Activated T-cell treated with anti-CD3 and anti-CD28 coated beads, Interleukin-2, amount 50 U/mL, for 4 hours (primary cell): ENCODE measurements at regions not wholly inside any gene's neighbourhood (a gene's known extent, or its start where the extent isn't known, plus 50 kb on each side); places are given as distances from the start of the nearest gene placed in this dataset.
A peak's percentile ranks its signal among the peaks of the same experiment; 100 is the strongest.

Source experiments
- ATAC-seq, 2 donors: fragments of 200-7000 bp; cut with Tn5 transposase; one replicate each; pipeline ENCODE4 v1.10.0; 2021
- DNase-seq: peaks from one replicate; pipeline ENCODE4 v3.0.0-alpha.2; 2020
- H3K27me3 Mint-ChIP-seq: one replicate; pipeline ENCODE4 v1.8.0; 2021; ENCODE audit warnings: low read depth, mixed read lengths
- H3K36me3 Mint-ChIP-seq: one replicate; pipeline ENCODE4 v1.8.0; 2022; ENCODE audit warnings: mixed read lengths; ENCODE audit not compliant: insufficient read depth
- H3K4me1 Mint-ChIP-seq: one replicate; pipeline ENCODE4 v1.8.0; 2021; ENCODE audit warnings: low read depth, mixed read lengths
- H3K4me3 Mint-ChIP-seq: one replicate; pipeline ENCODE4 v1.8.0; 2021; ENCODE audit warnings: mild to moderate bottlenecking, moderate library complexity, mixed read lengths
- H3K9me3 Mint-ChIP-seq: one replicate; pipeline ENCODE4 v1.8.0; 2021; ENCODE audit warnings: mixed read lengths

DNA sequence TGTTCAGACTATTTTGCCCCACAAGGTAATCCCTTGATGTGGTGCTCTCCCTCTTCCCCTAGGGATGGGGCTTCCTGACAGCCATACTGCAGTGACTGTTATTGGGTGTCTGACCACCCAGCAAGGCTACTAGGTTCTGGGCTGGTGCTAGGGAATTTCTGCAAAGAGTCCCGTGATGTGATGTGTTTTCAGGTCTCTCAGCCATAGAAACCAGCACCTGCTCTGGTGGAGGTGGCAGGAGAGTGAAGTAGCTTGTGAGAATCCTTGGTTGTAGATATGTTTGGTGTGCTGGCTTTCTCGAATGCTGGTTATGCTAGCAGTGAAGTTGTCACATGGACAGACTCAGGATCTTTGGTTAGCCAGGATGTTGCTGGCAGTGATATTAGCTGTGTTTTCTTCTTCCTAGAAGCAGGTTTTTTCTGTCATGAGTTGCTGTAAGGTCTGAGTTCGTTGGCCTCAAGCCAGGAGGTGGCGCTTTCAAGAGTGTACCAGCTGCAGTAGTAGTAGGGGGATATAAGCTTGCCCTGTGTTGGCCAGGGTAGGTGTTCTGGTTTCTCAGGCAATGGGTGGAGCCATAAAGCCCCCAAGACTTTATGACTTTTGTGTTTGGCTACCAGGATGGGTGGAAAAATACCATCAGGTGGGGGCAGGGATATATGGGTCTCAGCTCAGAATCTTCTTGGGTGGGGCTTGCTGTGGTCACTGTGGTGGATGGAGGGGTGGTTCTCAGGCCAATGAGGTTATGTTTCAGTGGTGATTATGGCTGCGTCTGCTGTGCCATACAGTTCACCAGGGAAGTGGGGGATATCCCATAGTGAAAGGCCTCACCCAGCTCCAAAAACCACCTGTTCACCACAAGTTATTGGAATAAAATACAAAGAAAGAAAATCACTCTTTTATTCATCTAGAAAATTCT, 1112.3 kb downstream of the KCNT2 start:
- H3K9me3 Mint-ChIP-seq, result peaks cover 4% of the 10 kb centered on the region
- H3K36me3 Mint-ChIP-seq, result no peaks in the 10 kb centered on the region
- H3K27me3 Mint-ChIP-seq, result no peaks in the 10 kb centered on the region
- ATAC-seq (no peak), DNase-seq (no peak)
- H3K4me3 Mint-ChIP-seq, result no peak overlapping the region
- no peaks in the 10 kb centered on the region for H3K4me1 Mint-ChIP-seq

DNA sequence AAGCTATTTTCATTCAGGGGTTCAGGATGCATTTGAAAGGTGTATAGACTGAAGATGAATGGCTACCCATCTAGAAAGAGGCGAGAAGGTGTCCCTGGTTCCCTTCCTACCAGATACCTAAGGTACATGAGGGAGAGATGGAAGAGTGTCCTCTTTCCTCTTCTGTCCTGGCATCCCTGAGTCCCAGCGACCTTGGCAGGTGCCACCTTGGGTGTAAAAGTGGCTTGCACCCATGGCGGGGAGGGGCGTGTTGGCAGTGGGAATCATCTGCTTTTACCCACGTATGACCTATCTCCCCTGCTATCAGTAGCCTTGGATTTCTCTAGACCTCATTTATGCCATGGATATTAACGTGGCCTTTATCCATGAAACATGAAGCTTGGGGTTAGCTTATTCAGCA, 1126.1 kb downstream of the KCNT2 start:
- Mint-ChIP-seq H3K4me1 (no peaks in the 10 kb centered on the region), H3K9me3 (peaks cover 7% of the 10 kb centered on the region), H3K36me3 (no peaks in the 10 kb centered on the region), H3K4me3 (no peak overlapping the region), H3K27me3 (no peaks in the 10 kb centered on the region)
- DNase-seq, result no peak
- ATAC-seq, result no peak

DNA sequence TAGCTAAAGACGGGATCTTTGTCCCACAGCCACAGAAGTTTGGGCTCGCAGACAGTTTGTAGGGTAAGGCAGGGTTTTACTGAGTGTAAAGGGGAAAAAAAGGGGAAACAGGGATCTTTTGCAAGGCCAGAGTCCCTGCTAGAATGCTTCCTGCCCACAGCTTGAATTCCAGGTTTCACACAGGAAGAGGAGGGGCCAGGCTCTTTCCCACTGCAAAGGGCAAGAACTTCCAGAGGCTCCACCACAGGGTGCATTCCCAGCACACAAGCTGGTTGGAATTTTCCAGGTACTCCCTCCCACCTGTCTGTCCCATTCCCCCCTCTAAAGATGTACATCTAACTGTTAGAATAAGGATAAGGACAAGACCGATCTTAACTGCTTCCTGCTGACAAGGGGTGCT, 1126.9 kb downstream of the KCNT2 start:
- Mint-ChIP-seq H3K4me3 (no peak overlapping the region), H3K9me3 (peaks cover 4% of the 10 kb centered on the region), H3K27me3 (no peaks in the 10 kb centered on the region), H3K36me3 (no peaks in the 10 kb centered on the region), H3K4me1 (no peaks in the 10 kb centered on the region)
- ATAC-seq (no peak), DNase-seq (no peak)

DNA sequence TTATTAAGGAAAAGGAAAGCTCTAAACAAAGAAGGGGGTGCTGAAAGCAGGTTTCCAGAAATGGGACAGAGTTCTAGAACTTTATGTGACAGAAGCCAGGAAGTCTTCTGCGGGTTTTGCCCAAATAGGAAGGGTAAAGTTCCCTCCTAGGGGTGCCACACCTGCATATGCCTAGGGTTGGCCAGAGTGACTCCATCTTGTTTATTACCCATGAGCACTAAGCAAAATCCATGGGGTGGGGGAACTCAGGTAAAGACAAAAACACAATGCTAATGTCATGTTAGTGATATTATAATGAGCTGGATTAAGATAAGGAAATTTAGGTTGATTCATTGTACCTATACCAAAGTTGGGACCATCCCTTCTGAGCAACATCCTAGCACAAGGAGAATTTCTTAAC, 1132.7 kb downstream of the KCNT2 start:
- no peaks in the 10 kb centered on the region for H3K27me3 Mint-ChIP-seq
- H3K4me3 Mint-ChIP-seq, result no peak overlapping the region
- no peaks in the 10 kb centered on the region for H3K4me1 Mint-ChIP-seq
- no peaks in the 10 kb centered on the region for H3K36me3 Mint-ChIP-seq
- no peaks in the 10 kb centered on the region for H3K9me3 Mint-ChIP-seq
- ATAC-seq, result no peak
- DNase-seq, result no peak

DNA sequence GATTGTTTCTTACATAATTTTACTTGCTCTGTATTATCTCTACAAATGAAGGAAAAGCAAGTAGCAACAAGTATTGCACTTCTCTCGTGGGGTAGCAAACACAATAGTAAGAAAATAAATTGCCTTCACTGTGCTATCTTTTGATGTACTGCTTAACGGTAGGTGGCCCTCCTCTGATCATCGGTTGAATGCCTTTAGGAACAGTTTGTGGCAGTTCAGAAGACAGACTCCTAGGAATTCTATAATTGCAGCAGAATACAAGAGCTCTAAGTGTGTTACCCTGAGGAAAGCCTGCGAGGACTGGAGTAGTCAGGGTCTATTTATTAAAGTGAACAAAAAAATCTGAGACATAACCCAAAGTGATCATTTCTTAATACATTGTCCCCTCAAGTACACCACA, 1135.9 kb downstream of the KCNT2 start:
- Mint-ChIP-seq H3K4me3 (no peak overlapping the region), H3K9me3 (no peaks in the 10 kb centered on the region), H3K4me1 (no peaks in the 10 kb centered on the region), H3K36me3 (no peaks in the 10 kb centered on the region), H3K27me3 (no peaks in the 10 kb centered on the region)
- DNase-seq (no peak), ATAC-seq (no peak)

DNA sequence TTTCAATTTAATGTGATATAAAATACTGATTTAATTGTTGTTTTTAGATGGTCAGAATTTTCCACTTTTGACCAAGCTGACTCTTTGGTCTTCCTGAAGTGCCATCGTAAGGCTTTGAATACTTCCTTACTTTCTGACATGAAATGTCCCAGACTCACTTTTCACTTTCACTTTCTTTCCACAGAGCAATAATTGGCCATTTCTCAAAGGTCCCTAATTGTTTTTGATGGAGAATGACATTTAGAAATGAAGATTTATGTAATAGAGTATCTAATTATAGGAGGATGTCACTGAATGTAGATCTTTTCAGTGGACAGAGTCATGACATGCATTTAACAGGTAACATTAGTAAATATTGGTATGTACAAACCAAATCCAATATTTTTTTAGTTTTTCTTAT, 1141.6 kb downstream of the KCNT2 start:
- no peak for ATAC-seq
- Mint-ChIP-seq H3K4me1 (no peaks in the 10 kb centered on the region), H3K36me3 (no peaks in the 10 kb centered on the region), H3K9me3 (no peaks in the 10 kb centered on the region), H3K27me3 (no peaks in the 10 kb centered on the region), H3K4me3 (no peak overlapping the region)
- DNase-seq, result no peak

DNA sequence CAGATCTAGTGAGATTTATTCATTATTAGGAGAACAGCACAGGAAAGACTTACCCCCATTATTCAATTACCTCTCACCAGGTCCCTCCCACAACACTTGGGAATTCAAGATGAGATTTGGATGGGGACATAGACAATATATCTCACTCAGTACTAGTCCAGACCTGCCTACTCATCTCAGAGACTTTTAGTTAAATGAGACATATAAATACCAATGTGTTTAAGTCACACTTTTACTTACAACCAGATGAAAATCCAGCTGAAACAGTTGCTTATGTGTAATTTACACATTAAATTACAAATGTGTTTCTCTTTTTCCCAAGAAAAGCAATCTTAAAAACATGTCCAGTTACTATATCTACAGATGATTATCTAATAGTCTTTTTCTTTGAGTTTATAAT, 1145.6 kb downstream of the KCNT2 start:
- no peaks in the 10 kb centered on the region for H3K4me1 Mint-ChIP-seq
- no peaks in the 10 kb centered on the region for H3K36me3 Mint-ChIP-seq
- H3K9me3 Mint-ChIP-seq, result no peaks in the 10 kb centered on the region
- H3K4me3 Mint-ChIP-seq, result no peak overlapping the region
- H3K27me3 Mint-ChIP-seq, result no peaks in the 10 kb centered on the region
- no peak for DNase-seq
- no peak for ATAC-seq

DNA sequence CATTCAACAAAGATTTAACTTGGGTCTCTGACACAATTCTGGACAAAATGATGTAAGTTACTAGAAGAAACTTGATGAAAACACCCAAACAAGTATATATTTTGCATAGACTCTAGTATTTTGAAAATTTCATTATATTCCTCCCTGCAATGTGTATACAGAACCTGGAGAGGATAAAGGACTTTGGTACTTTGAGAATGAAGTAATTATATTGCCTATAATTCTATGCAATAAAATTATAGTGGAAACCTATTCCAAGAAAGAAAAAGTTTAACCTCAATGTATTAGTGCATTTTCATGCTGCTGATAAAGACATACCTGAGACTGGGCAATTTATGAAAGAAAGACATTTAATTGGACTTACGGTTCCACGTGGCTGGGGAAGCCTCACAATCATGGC, 1146.1 kb downstream of the KCNT2 start:
- no peak overlapping the region for H3K4me3 Mint-ChIP-seq
- DNase-seq (no peak), ATAC-seq (no peak)
- H3K4me1 Mint-ChIP-seq, result no peaks in the 10 kb centered on the region
- no peaks in the 10 kb centered on the region for H3K9me3 Mint-ChIP-seq
- no peaks in the 10 kb centered on the region for H3K27me3 Mint-ChIP-seq
- no peaks in the 10 kb centered on the region for H3K36me3 Mint-ChIP-seq

DNA sequence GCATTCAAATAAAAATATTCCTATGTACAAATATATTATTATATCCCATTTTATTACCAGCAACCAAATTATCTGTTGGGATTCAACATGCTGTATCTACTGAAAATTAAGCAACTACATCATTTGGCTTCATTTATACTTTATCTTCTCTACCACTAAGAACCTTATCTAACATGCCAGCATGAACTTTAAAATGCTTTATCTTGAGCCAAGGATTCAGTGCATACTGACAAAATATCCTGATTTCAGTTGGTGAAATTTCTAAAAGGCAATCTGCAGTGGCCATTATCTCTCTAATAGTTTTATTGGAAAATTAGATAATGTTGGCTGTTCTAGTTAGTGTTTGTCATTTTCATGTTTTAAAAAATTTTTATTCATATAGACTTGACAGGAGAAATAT, 1149.9 kb downstream of the KCNT2 start:
- no peak overlapping the region for H3K4me3 Mint-ChIP-seq
- DNase-seq (no peak), ATAC-seq (no peak)
- no peaks in the 10 kb centered on the region for H3K4me1 Mint-ChIP-seq
- H3K36me3 Mint-ChIP-seq, result no peaks in the 10 kb centered on the region
- no peaks in the 10 kb centered on the region for H3K27me3 Mint-ChIP-seq
- peaks cover 5% of the 10 kb centered on the region for H3K9me3 Mint-ChIP-seq

DNA sequence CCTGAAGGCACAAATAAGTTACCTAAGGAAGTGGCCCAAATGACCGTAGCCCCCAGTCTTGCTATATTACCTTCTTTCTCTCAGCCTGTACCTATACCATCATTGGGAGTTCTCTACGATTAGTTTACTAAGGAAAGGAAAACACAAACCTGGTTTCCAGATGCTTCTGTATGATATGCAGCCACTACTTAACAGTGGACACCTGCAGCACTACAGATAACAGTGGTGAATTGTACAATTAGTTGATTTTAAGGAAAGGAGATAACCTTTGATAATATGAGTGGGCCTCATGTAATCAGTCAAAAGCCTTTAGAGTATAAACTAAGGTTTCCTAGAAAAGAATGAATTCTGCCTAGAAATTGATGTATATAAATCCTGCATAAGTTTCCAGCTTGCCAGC, 1157.4 kb downstream of the KCNT2 start:
- ATAC-seq, result no peak
- H3K27me3 Mint-ChIP-seq, result no peaks in the 10 kb centered on the region
- H3K4me1 Mint-ChIP-seq, result no peaks in the 10 kb centered on the region
- H3K36me3 Mint-ChIP-seq, result no peaks in the 10 kb centered on the region
- no peak overlapping the region for H3K4me3 Mint-ChIP-seq
- DNase-seq, result no peak
- H3K9me3 Mint-ChIP-seq, result peaks cover 5% of the 10 kb centered on the region

DNA sequence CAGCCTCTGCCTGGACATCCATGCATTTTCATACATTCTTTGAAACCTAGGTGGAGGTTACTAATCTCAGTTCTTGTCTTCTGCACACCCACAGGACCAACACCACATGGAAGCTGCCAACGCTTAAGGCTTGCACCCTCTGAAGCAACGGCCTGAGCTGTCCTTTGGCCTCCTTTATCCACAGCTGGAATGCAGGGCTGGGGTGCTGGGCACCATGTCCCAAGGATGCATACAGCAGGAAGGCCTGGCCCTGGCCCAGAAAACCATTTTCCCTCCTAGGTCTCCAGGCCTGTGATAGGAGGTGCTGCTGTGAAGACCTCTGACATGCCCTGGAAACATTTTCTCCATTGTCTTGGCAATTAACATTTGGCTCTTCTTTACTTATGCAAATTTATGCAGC, 1168.6 kb downstream of the KCNT2 start:
- no peaks in the 10 kb centered on the region for H3K9me3 Mint-ChIP-seq

DNA sequence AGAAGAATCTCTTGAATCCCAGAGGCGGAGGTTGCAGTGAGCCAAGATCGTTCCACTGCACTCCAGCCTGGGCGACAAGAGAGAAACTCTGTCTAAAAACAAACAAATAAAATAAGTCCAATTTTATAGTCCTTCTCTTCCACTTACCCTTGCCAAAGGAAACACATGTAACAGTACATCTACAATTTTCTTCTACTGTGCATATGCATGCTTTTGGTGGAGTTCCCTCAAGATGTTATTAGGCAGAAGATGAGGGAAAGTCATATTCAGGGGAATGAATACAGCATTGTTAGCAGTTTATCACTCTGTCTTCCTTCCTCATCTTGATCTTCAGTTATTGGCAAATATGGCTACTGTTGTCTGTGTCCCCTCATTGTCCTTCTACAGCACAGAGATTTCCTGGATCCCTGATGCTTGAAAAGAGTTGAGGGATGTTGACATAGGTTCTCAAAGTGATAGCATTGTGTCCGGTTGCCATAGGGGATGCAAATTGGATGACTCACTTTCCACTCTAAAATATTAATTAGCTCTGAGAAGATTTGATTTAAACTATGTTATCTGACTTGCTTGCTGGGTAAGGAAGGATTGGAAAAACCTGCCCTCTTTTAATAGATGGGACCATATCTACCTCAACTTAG, 1173.6 kb downstream of the KCNT2 start:
- no peak for ATAC-seq
- Mint-ChIP-seq H3K4me3 (no peak overlapping the region), H3K36me3 (no peaks in the 10 kb centered on the region), H3K4me1 (no peaks in the 10 kb centered on the region), H3K9me3 (no peaks in the 10 kb centered on the region), H3K27me3 (no peaks in the 10 kb centered on the region)
- no peak for DNase-seq

More for the DNA sequence above, 1168.6 kb downstream of the KCNT2 start:
- ATAC-seq (no peak), DNase-seq (no peak)
- H3K4me3 Mint-ChIP-seq, result no peak overlapping the region
- no peaks in the 10 kb centered on the region for H3K36me3 Mint-ChIP-seq
- H3K27me3 Mint-ChIP-seq, result no peaks in the 10 kb centered on the region
- no peaks in the 10 kb centered on the region for H3K4me1 Mint-ChIP-seq

DNA sequence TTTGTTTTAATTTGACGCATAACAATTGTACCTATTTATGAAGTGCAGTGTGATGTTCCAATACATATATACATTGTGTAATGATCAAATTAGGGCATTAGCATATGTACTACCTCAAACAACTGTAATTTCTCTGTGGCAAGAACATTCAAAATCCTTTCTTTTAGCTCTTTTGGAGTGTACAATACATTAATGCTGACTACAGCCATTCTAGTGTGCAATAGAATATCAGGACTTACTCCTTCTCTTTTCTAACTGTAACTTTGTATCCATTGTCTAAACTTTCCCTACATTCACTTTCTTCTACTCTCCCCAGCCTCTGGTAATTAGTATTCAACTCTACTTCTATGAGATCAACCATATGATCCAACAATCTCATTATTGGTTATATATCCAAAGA, 1177.4 kb downstream of the KCNT2 start:
- DNase-seq (no peak), ATAC-seq (no peak)
- Mint-ChIP-seq H3K9me3 (no peaks in the 10 kb centered on the region), H3K4me1 (no peaks in the 10 kb centered on the region), H3K4me3 (no peak overlapping the region), H3K36me3 (no peaks in the 10 kb centered on the region), H3K27me3 (no peaks in the 10 kb centered on the region)

DNA sequence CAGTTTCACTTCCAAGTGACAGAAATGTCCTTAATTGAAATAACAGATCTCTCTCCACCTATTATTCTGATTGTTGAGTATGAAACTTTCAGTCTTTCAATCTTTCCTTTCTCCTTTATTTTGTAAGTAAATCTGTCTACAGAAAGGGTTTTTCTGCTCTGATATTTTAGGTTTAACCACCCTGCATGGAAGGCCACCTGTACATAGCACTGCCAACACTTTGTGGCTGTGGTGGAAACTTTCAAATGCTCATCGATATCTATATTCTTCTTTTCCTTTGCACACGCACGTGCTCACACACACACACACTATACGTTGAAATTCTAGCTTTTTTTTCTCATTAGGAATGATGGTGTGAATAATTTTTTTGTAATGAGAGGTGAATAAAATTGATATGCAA, 1179.3 kb downstream of the KCNT2 start:
- no peaks in the 10 kb centered on the region for H3K4me1 Mint-ChIP-seq
- ATAC-seq (no peak), DNase-seq (no peak)
- H3K9me3 Mint-ChIP-seq, result no peaks in the 10 kb centered on the region
- H3K36me3 Mint-ChIP-seq, result no peaks in the 10 kb centered on the region
- H3K27me3 Mint-ChIP-seq, result no peaks in the 10 kb centered on the region
- H3K4me3 Mint-ChIP-seq, result no peak overlapping the region

DNA sequence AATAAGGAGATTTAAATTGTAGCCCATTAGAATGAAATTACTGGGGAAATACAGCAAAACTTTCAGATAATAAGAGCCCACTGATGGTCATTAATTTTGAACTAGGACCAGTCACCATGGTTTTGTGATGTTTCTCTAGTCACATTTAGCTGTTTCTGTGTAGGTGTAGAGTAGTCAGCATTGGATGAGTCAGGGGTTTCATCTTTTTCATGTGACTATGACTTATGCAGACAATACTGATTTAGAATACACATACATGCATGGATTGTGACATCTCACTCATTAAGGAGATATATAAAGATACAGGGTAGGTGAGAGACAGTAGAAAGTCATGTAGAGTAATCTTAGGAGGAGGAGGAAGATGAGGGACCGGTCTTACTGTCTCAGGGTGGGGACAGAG, 1192.7 kb downstream of the KCNT2 start:
- H3K4me1 Mint-ChIP-seq, result no peaks in the 10 kb centered on the region
- no peaks in the 10 kb centered on the region for H3K36me3 Mint-ChIP-seq
- DNase-seq (no peak), ATAC-seq (peak in 1 of 2 donors; percentile 50)
- no peaks in the 10 kb centered on the region for H3K27me3 Mint-ChIP-seq
- no peak overlapping the region for H3K4me3 Mint-ChIP-seq
- no peaks in the 10 kb centered on the region for H3K9me3 Mint-ChIP-seq
